ENCODE measurements at regions not wholly inside any gene's neighbourhood (a gene's known extent, or its start where the extent isn't known, plus 50 kb on each side); places are given as distances from the start of the nearest gene placed in this dataset.

GRCh38 chr10:113420733-113421675, 131.8 kb upstream of the HABP2 start (continued):
- TF ChIP-seq, protein P1, sequence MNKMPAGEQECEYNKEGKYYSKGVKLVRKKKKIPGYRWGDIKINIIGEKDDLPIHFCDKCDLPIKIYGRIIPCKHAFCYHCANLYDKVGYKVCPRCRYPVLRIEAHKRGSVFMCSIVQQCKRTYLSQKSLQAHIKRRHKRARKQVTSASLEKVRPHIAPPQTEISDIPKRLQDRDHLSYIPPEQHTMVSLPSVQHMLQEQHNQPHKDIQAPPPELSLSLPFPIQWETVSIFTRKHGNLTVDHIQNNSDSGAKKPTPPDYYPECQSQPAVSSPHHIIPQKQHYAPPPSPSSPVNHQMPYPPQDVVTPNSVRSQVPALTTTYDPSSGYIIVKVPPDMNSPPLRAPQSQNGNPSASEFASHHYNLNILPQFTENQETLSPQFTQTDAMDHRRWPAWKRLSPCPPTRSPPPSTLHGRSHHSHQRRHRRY (tag by site-specific recombination; IDR thresholded peaks at IDR 0.05) = no peak
- TF ChIP-seq MYNN (tag by site-specific recombination; IDR thresholded peaks at IDR 0.05; ENCODE audit: borderline replicate concordance) = no peak

GRCh38 chr10:113422371-113422770, 130.5 kb upstream of the HABP2 start:
- no peaks in the 10 kb centered on the region for H3K36me3 ChIP-seq (ENCODE audit: control insufficient read depth in 2 of 2, insufficient read depth in 1 of 2, low read length in 2 of 2)
- ChIA-PET POLR2A (no interaction called here), CTCF (interaction anchor here (0.7 to 1.2 kb wide), 2 partner anchors 193 to 940 kb away, joined by 3 read pairs; no protein-coding TSS in a partner anchor)
- peaks cover 14% of the 10 kb centered on the region for H3K4me1 ChIP-seq (ENCODE audit: control insufficient read depth, insufficient read depth, low read length)
- no peak for TF ChIP-seq ZNF596 (tag by site-specific recombination; IDR thresholded peaks at IDR 0.05)
- no peak for TF ChIP-seq SP7 (tag by site-specific recombination; IDR thresholded peaks at IDR 0.05)
- no peak for TF ChIP-seq ZNF132 (tag by site-specific recombination; IDR thresholded peaks at IDR 0.05; ENCODE audit: borderline replicate concordance)
- TF ChIP-seq ZNF146 (tag by site-specific recombination; IDR thresholded peaks at IDR 0.05) = no peak
- no peak for TF ChIP-seq MEIS1 (CRISPR knock-in tag; IDR thresholded peaks at IDR 0.05; ENCODE audit: borderline replicate concordance)
- TF ChIP-seq ZBTB10 (tag by site-specific recombination; IDR thresholded peaks at IDR 0.05) = no peak
- H3K27ac ChIP-seq (ENCODE audit: extremely low read depth, low read depth, low read length) = no peak overlapping the region
- no peaks in the 10 kb centered on the region for H3K9me3 ChIP-seq (ENCODE audit: control insufficient read depth, insufficient read depth, low read depth, low read length)
- no peak overlapping the region for H3K4me3 ChIP-seq (ENCODE audit: low read depth, low read length)

DNA sequence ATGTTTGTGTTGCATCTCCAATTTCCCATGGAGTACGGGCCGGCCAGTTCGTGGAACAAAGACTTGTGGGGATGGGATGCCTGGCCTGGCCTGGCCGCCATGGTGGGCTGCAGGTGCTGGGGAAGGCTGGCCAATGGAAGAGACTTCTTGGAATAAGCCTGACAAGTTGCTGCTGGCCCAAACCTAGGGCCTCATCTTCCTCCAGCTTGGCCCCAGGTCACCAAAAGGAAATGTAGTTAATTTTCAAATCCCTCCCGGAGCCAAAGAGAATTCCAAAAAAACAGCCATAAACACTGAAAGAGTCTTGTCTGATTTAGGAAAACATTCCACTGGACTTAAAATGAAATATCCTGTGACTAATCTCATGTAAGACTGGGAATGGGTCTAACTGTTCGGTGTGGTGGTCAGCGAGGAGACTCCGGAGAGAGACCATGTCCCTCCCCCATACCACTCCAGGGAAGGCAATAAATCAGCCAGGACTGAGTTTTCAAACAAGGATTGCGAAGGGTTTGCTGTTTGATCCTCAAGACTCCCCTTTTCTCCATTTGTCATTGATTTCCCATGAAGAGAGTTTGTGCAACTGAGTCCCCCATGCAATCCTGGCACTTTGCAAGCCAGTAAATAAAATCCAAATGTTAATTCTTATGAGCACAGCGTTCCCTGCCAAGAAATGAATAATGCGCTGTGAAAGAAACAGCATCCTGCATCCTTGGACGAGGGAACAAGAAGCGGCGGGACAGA, 128.7 kb upstream of the HABP2 start:
- CTCF ChIA-PET = interaction anchor here (0.6 to 1.3 kb wide), 2 partner anchors 39 to 112 kb away, joined by 3 to 5 read pairs; no protein-coding TSS in a partner anchor

More for the DNA sequence above, 128.7 kb upstream of the HABP2 start:
- POLR2A ChIA-PET = no interaction called here
- no peak overlapping the region for H3K4me3 ChIP-seq (ENCODE audit: low read depth, low read length)
- H3K9me3 ChIP-seq (ENCODE audit: control insufficient read depth, insufficient read depth, low read depth, low read length) = no peaks in the 10 kb centered on the region
- peaks cover 14% of the 10 kb centered on the region for H3K4me1 ChIP-seq (ENCODE audit: control insufficient read depth, insufficient read depth, low read length)
- H3K36me3 ChIP-seq (ENCODE audit: control insufficient read depth in 2 of 2, insufficient read depth in 1 of 2, low read length in 2 of 2) = no peaks in the 10 kb centered on the region
- TF ChIP-seq ZIC2 (tag by site-specific recombination; IDR thresholded peaks at IDR 0.05) = no peak
- no peak for TF ChIP-seq ZNF560 (tag by site-specific recombination; IDR thresholded peaks at IDR 0.05; ENCODE audit: borderline replicate concordance)
- TF ChIP-seq YY2 (tag by site-specific recombination; IDR thresholded peaks at IDR 0.05) = no peak
- TF ChIP-seq GLI2 (tag by site-specific recombination; IDR thresholded peaks at IDR 0.05; ENCODE audit: borderline replicate concordance, low read depth) = no peak
- TF ChIP-seq, protein P2, sequence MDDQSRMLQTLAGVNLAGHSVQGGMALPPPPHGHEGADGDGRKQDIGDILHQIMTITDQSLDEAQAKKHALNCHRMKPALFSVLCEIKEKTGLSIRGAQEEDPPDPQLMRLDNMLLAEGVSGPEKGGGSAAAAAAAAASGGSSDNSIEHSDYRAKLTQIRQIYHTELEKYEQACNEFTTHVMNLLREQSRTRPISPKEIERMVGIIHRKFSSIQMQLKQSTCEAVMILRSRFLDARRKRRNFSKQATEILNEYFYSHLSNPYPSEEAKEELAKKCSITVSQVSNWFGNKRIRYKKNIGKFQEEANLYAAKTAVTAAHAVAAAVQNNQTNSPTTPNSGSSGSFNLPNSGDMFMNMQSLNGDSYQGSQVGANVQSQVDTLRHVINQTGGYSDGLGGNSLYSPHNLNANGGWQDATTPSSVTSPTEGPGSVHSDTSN (CRISPR knock-in tag; IDR thresholded peaks at IDR 0.05) = no peak
- no peak for TF ChIP-seq ZNF473 (tag by site-specific recombination; IDR thresholded peaks at IDR 0.05)
- TF ChIP-seq, protein P3, sequence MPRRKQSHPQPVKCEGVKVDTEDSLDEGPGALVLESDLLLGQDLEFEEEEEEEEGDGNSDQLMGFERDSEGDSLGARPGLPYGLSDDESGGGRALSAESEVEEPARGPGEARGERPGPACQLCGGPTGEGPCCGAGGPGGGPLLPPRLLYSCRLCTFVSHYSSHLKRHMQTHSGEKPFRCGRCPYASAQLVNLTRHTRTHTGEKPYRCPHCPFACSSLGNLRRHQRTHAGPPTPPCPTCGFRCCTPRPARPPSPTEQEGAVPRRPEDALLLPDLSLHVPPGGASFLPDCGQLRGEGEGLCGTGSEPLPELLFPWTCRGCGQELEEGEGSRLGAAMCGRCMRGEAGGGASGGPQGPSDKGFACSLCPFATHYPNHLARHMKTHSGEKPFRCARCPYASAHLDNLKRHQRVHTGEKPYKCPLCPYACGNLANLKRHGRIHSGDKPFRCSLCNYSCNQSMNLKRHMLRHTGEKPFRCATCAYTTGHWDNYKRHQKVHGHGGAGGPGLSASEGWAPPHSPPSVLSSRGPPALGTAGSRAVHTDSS (tag by site-specific recombination; IDR thresholded peaks at IDR 0.05) = no peak
- TF ChIP-seq, protein P4, sequence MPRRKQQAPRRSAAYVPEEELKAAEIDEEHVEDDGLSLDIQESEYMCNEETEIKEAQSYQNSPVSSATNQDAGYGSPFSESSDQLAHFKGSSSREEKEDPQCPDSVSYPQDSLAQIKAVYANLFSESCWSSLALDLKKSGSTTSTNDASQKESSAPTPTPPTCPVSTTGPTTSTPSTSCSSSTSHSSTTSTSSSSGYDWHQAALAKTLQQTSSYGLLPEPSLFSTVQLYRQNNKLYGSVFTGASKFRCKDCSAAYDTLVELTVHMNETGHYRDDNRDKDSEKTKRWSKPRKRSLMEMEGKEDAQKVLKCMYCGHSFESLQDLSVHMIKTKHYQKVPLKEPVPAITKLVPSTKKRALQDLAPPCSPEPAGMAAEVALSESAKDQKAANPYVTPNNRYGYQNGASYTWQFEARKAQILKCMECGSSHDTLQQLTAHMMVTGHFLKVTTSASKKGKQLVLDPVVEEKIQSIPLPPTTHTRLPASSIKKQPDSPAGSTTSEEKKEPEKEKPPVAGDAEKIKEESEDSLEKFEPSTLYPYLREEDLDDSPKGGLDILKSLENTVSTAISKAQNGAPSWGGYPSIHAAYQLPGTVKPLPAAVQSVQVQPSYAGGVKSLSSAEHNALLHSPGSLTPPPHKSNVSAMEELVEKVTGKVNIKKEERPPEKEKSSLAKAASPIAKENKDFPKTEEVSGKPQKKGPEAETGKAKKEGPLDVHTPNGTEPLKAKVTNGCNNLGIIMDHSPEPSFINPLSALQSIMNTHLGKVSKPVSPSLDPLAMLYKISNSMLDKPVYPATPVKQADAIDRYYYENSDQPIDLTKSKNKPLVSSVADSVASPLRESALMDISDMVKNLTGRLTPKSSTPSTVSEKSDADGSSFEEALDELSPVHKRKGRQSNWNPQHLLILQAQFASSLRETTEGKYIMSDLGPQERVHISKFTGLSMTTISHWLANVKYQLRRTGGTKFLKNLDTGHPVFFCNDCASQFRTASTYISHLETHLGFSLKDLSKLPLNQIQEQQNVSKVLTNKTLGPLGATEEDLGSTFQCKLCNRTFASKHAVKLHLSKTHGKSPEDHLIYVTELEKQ (tag by site-specific recombination; IDR thresholded peaks at IDR 0.05; ENCODE audit: borderline replicate concordance) = no peak
- no peak for TF ChIP-seq ZNF548 (tag by site-specific recombination; IDR thresholded peaks at IDR 0.05)
- TF ChIP-seq ZNF776 (tag by site-specific recombination; IDR thresholded peaks at IDR 0.05; ENCODE audit: borderline replicate concordance) = no peak
- H3K27ac ChIP-seq (ENCODE audit: extremely low read depth, low read depth, low read length) = no peak overlapping the region

Data from HEK293 (cell line).